Activated CD8-positive, alpha-beta memory T cell treated with anti-CD3 and anti-CD28 coated beads for 24 hours (primary cell): ENCODE measurements at regions not wholly inside any gene's neighbourhood (a gene's known extent, or its start where the extent isn't known, plus 50 kb on each side); places are given as distances from the start of the nearest gene placed in this dataset.

Source experiments
- DNase-seq: peaks from one replicate; pipeline ENCODE4 v3.0.0-alpha.2; 2020

DNA sequence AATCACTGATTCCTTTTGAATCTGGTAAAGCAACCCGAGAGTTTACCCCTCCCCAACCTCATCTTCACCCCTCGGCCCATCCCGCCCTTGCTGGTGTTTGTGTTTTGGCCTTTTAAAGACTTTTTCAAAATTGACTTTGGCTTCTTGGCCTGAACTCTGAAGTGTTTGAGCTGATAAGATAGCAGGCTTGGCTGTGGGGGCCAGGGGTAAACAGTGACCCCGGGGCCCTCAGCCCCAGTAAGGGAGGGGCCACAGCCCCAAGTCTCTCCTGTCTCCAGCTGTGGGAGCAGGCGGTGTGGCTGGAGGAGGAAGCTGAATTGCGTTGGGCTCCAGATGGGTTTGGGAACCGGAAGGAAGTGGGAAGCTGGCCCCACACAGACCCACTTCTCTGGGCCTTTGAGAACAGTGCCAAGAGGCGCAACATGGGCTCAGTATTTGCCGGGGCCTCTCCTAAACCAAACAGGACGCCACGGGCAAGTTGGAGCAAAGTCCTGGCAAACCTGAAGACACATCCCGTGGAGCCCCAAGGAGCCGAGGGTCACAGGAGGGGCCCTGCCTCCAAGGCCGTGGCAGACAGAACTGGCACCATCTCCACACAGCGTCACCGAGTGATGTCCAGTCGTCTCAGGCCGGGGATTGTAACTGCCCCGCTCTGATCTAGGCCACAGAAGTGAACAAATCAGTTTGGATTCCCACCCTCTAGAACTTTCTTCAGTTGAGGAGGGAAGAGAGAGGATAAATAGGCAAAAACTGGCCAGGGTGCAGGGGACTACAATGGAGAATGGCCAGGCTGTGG is 54.3 kb upstream of the PTPN1 start:
- no peak for DNase-seq

DNA sequence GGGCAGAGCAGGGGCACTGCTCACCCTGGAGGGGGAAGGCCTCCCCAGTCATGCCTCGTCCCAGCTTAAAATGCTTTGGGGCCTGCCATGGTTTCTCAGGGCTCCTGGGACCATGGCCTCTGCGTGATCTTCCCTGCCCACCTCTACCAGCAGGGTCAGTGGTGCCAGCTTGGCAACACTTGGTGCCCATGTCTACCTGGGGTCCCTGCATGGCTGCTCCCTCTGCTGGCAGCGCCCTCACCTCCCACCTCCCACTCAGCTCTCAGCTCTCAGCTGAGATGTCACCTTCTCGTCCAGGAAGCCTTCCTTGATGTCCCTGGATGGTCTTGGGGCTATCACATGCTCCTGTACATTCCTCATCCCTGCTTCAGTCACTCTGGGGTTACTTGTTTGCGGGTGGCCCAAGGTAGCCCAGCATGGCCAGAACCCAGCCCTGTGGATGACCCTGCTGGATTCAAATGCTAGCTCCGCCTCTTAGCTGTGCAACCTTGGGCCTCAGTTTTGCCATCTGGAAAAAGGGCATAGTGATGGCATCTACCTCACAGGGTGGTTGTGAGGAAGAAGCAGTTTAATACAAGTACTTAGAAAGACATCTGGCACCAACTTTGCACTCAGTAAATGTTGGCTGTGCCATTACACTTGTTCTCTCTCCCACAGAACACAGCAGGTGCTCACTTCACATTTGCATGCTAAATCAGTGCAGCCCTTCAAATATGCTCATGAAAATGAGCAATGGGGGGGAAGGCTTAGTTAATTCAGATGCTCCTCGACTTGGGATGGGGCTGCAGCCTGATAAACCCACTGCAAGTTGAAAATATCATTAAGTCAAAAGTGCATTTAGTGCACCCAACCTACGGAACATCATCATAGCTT is 53.5 kb upstream of the PTPN1 start:
- DNase-seq, result no peak

DNA sequence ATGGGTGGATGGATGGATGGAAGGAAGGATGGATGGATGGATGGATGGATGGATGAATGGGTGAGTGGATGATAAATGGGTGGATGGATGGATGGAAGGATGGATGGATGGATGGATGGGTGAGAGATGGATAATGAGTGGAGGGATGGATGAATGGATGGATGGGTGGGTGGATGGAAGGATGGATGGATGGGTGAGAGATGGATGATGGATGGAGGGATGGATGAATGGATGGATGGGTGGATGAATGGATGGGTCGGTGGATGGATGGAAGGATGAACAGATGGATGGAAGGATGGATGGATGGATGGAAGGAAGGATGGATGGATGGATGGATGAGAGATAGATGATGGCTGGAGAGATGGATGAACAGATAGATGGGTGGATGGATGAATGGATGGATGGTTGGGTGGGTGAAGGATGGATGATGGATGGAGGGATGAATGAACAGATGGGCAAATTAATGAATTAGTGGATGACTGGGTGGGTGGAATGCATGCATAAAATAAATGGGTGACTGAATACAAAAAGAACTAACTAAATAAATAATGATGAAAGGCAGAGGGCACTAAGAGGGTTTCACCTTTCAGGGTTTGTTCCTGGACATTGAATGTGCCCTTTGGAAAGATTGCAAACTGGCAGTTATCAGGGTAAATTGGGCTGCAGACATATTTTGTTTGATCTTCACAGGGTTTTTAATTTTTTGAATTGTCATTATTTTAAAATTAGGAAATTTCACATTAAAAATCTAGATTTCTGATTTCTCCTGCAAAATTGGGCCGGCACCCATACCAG is 50.9 kb upstream of the PTPN1 start:
- DNase-seq, result no peak

DNA sequence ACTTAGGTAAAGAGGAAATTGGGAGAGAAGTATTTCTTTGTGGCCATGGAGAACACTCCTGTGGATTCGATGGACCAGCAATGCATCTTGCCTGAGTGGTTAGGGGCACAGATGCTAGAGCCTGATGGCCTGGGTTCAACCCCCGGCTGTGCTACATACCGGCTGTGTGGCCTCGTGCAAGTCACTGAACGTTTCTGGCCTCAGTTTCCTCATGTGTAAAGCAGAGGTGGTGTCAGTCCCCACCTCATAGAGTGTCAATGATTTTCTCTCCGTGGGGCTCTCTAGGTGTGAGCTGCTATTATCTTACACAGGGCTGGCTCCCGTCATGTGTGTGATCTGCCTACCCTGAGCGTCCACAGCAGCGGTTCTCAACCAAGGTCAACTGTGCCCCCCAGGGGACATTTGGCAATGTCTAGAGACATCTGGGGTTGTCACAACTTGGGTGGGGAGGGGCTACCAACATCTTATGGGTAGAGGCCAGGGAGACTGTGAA is 50.0 kb upstream of the PTPN1 start:
- DNase-seq, result no peak
